GM18517 (cell line): ENCODE measurements at regions not wholly inside any gene's neighbourhood (a gene's known extent, or its start where the extent isn't known, plus 50 kb on each side); places are given as distances from the start of the nearest gene placed in this dataset.

Experiments
- ATAC-seq: cut with Tn5 transposase; IDR thresholded peaks from one replicate; pipeline ENCODE4 v1.9.1; 2021; ENCODE audit warnings: mild to moderate bottlenecking, moderate library complexity; ENCODE audit not compliant: unreplicated experiment

DNA sequence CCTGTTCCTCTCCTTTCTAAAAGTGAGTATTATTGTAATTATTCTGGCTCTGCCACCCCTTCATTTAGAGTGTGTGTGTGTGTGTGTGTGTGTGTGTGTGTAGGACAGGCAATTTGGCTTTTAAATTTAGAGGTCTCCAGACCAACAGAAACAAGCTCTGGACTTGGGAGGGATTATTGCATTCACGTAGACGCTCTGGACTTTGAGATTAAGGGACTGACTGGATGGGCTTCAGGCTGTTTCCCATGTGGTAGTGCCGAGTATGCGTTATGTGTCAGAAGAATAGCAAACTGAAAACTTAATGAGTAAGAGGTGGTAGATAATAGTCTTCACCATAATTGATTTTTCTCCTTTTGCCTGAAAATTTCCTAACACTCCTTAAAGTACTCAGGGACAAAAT, 281.9 kb downstream of the USP25 start:
- no peak for ATAC-seq

DNA sequence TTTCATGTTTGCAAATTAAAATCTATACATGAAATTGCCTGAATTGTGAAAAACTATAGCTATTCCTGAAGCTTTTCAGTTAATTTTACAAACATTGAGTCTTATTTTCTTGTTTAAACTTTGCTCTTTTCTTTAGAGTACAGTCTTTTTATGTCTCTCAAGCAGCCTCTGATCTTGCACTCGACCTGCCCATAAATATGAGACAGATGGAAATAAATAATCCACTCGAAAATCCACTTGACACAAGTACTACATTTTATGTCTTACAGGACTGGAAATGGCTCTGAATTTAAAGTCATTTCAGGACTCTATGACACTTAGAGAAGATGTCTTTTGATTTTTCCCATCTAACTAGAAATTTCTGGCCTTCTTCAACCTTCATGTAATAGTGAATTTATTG, 283.8 kb downstream of the USP25 start:
- ATAC-seq: no peak

DNA sequence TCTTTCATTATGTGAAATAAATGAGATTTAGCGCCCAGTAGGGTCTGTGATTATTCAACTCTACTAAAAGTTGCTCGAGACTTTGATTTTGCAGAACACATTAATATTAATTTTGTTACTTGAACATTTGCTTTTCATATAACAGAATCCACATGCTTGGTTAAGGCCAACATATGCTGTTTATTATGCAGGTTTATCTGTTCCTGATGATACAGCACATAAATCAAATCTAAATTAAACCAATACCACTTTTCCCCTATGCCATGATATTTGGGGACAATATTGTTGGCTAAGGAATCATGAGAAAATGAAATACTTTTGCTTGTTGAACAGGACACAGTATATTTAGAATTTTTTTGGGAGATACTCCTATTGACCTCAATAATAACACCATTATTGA, 291.1 kb downstream of the USP25 start:
- no peak for ATAC-seq

DNA sequence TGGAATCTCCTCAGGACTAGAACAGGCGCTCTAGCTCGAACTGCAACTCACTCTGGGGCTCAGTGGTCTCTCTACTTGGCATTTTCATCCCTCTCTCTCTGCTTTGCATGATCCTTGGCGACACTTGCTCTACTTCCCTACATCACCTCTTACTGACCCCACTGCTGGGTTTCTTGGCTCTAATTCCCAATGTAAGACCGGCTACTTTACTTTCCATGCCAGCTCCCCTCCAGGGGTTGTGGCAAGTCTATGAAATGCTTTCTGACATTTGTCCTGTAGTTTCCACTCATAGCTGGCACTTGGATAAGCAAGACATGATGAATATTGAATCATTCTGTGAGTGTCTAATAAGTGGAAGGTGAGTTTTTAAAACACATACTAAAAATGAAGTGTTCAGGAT, 292.3 kb downstream of the USP25 start:
- no peak for ATAC-seq

DNA sequence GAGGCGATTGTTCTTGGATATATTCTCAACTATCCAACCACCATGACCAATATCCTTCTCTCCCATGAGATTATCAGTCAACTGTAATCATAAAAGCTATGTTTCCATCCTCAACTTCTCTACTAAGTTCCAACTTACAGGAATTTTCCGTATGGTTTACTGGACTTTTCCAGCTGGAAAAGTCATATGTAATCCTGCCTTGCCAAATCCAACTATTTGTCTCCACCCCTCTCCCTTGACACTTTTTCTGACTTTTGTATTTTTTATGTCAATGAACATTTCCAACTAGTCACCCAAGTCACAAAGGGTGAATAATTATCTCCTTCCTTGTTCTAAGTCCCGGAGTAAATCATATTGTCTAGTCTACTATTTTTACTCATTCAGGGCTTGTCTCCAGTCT, 293.1 kb downstream of the USP25 start:
- ATAC-seq: no peak

- ATAC-seq: no peak
These were observed 298.4 kb downstream of the USP25 start for GRCh38 chr21:16028142-16028541.

DNA sequence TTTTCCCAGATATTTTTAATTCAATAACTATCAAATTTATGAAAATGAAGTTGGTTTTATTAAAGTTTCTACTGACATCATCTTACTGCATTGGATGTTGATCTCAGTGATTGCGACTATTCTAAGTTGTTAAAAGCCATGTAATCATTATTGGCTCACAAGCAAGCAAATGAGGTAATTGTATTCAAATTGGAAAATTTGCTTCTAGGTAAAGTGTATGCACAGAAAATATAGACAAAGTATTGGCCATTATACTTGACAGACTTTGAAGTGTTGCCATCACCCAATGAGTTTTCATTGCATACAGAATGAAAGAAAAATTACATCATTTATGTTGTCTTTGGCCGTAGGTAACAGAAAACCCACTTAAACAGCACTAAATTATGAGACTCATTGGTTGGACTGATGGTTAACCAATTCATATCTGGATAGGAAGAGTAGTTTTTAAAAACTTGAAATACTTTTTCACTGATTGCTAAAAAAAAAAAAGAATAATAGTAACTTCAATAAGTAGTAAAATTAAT, 299.2 kb downstream of the USP25 start:
- ATAC-seq: no peak

DNA sequence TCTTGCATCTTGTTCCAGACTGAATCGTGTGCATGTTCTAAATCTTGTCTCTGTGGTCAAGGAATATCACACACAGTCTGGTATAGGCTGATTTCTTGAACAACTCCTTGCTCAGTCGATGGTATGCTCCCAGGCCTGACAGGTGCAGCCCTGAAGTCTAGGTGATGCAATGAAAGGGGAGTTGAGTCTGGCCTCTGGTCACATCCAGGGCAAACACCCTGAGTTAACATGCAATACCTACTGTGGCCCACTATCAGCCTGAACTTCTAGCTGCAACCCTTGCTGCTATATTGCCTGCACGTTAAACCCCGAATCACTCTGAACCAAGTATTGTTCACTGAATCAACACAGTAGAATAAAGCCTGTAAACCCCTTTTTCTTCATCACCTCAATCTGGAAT, 303.4 kb downstream of the USP25 start:
- ATAC-seq: no peak

- ATAC-seq: no peak
These were observed 304.8 kb downstream of the USP25 start for GRCh38 chr21:16034446-16035190.

DNA sequence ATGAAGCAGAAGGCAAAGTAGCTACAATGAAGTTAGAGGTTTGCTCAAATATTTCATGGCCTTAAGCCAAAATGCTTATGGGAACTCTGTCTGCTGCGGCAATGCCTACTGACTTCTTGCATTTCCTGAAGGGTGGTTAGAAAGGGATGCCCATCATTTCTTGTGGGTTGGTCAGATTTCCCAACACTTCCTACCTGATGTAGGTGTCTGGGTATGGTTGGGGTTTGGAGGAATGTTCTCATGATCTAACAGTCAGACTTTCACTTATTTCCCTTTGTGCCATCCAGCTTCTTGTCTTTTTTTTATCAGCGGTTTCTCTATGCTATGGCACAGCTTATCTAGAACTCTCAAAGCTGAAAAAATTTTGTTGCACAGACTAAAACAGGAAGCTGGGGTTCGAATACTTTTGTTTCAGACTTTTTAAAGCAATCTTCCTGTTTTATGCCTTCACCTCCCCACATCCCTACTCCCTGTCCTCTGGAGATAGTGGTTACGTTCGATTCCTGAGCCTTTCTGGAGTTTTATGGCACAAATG, 307.7 kb downstream of the USP25 start:
- no peak for ATAC-seq

- ATAC-seq: no peak
These were observed 310.8 kb downstream of the USP25 start for GRCh38 chr21:16040601-16041000.

DNA sequence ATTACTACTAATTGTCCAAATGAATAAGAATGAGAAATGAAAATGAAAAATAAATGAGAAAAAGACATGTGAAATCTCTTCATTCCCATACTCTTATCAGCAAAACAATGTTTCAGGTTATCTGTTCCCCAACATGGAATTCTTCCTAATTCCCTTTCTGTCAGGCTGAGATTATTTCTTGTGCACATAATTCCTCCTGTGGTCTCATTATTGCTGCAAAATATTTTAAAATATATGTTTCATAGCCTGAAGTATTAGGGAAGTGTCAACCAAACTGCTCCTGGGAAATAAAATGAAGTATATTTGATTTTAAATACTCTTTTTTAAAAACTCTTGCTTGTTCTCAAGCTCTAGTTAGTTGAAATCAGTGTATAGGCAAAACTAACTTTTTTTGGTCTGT, 314.9 kb downstream of the USP25 start:
- no peak for ATAC-seq

- no peak for ATAC-seq
These were observed 317.0 kb downstream of the USP25 start for GRCh38 chr21:16046656-16047330.

DNA sequence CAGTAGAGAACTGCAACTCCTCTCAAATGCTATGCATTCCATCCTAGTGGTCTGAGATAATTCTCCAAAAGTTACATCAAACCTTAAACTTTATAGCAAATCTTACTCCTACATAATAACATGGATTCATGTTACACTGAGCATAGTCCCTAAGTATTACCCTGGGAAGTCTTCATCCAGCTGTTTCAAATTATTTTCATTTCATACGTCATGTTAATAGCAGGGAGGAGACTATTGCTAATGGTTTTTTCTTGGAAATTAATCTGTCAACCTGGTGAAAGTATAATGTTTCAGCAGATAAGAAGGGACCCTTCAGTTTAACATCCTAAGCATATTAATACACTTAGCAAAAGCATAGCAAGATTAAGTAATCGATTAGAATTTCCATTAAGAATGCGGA, 318.1 kb downstream of the USP25 start:
- ATAC-seq: no peak

- no peak for ATAC-seq
These were observed 325.2 kb downstream of the USP25 start for GRCh38 chr21:16055014-16055413.

GRCh38 chr21:16058896-16059295, 329.1 kb downstream of the USP25 start:
- no peak for ATAC-seq

DNA sequence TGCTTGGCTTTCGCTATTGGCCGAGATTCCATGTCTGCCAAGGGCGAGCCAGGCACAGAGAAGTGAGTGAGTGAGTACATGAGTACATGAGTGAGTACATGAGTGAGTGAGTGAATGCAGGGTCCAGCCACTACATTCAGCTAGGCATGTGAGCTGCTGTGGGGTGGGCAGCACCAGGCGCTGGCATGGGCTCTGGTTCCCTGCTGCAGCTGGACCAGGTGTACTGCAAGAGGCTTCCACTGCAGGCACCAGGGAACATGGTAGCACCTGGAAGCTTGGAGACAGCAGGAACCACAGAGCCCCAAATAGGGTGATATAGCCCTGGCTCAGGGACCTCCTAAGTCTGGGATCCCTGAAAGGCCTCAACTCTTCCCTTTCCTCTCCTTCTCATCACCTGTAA, 330.2 kb downstream of the USP25 start:
- ATAC-seq: no peak

DNA sequence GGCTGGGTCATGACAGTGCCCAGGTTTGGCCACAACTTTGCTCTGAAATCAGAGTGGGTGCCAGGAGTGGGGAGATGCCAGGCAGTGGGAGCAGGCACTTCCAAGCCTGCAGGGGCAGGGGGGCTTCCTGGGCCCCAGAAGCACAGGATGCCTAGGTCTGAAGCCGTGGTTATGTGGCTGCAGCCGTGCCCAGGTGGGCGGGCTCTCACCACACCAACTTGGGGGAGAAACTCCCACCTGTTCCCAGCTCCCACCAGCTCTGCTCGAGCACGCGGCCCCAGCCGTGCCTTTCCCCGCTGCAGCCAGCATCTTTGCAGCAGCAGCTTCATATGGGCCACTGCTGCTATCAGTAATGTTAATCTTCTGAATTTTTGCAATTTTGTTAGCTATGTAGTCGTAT, 331.4 kb downstream of the USP25 start:
- no peak for ATAC-seq

DNA sequence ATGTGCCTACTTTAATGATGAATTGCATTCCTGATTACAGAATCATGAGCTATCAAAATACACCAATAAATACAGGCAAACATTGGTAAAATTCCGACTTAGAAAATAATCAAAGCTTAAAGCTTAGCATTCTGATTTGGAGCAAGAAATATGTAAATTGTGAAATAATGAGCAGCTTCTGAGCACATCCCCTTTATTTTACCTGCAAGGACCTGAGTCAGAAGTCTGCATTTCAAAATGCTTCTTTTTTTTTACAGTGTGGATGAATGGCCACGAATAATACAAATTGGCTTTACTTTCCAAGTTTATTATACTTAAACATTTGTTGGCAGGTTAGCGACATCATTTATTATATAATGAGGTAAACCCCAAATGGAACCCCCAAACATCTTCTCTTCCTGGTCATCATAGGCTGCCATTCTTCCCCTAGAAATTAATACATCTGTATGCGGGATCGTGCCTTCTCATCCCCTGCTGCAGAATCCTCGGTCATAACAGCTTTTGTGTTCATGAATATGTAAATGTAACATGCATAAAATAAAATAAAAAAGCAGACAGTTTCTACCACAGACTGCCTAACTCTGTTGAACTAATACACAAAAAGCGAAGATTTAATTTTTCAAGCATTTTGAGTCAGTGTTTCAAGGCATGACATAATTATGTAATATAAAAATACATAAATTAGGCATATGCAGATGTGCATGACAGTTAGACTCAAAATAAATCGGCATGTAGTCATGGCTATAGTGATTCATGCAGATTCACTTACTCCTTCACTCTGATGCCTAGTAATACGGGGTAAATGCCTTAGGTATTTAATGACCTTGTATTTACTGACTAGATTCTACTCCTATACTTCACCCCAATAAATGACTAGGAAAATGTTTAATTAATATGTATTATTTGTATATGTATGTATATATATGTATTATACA, 339.7 kb downstream of the USP25 start:
- ATAC-seq: no peak

GRCh38 chr21:16070207-16070651, 340.4 kb downstream of the USP25 start:
- ATAC-seq: no peak

DNA sequence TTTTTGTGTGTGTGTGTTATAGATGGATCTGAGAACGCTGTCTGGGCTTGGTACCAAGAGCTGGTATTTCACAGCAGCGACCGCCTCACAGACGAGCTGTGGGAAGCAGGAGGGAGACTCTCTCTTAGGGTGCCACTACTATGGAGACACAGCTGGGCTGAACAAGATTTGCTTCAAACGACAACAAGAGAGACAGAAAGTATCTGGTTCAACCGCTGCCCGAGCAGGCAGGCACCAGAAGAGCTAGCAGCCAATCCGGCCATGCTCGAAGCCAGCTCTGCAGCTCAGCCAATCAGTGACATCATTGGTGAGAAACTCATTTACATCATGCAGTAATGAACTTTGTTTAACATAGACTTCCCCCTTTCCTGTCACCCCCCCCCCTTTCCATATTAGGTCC, 341.3 kb downstream of the USP25 start:
- ATAC-seq: no peak
